Stimulated activated CD4-positive, alpha-beta T cell treated with anti-CD3 and anti-CD28 coated beads, TNF-alpha, amount 100 ng/mL, for 1 hour (primary cell): ENCODE measurements at regions not wholly inside any gene's neighbourhood (a gene's known extent, or its start where the extent isn't known, plus 50 kb on each side); places are given as distances from the start of the nearest gene placed in this dataset.
"Not testable (repeated sequence)": the region's sequence is repeated elsewhere in the genome, so short reads cannot be mapped to it uniquely, and the experiment has no call there.

Experiments
- DNase-seq, 3 donors: peaks; one replicate each; pipeline ENCODE4 v3.0.0-alpha.2; 2020; ENCODE audit warnings: low read depth in 3 of 3, low spot score in 1 of 3

- no peak for DNase-seq
Observed at GRCh38 chr9:16267281-16268066, 603.0 kb downstream of the BNC2 start.

GRCh38 chr9:16268067-16268881 is 602.2 kb downstream of the BNC2 start:
- no peak for DNase-seq

GRCh38 chr9:16271967-16272366 is 598.5 kb downstream of the BNC2 start:
- DNase-seq = no peak

GRCh38 chr9:16272776-16273175 is 597.7 kb downstream of the BNC2 start:
- DNase-seq = no peak

- no peak for DNase-seq
Observed at GRCh38 chr9:16275795-16276624, 594.5 kb downstream of the BNC2 start.

- DNase-seq = no peak
Observed at GRCh38 chr9:16276866-16277265, 593.6 kb downstream of the BNC2 start.

GRCh38 chr9:16277471-16277960 is 593.0 kb downstream of the BNC2 start:
- no peak for DNase-seq

- no peak for DNase-seq
Observed at GRCh38 chr9:16278326-16278999, 592.0 kb downstream of the BNC2 start.

- DNase-seq = no peak
Observed at GRCh38 chr9:16281707-16282106, 588.8 kb downstream of the BNC2 start.

- DNase-seq = no peak
Observed at GRCh38 chr9:16282216-16282615, 588.3 kb downstream of the BNC2 start.

GRCh38 chr9:16282718-16283117 is 587.8 kb downstream of the BNC2 start:
- DNase-seq = no peak

- DNase-seq = no peak
Observed at GRCh38 chr9:16286160-16286559, 584.3 kb downstream of the BNC2 start.

GRCh38 chr9:16289639-16290038 is 580.8 kb downstream of the BNC2 start:
- no peak for DNase-seq

- no peak for DNase-seq
Observed at GRCh38 chr9:16290169-16290568, 580.3 kb downstream of the BNC2 start.

- no peak for DNase-seq
Observed at GRCh38 chr9:16291921-16292320, 578.5 kb downstream of the BNC2 start.

- no peak for DNase-seq
Observed at GRCh38 chr9:16293610-16294009, 576.9 kb downstream of the BNC2 start.

GRCh38 chr9:16294133-16294770 is 576.2 kb downstream of the BNC2 start:
- DNase-seq = no peak

GRCh38 chr9:16294940-16295339 is 575.5 kb downstream of the BNC2 start:
- DNase-seq = not testable (repeated sequence)

GRCh38 chr9:16299368-16299767 is 571.1 kb downstream of the BNC2 start:
- DNase-seq = not testable (repeated sequence)

- no peak for DNase-seq
Observed at GRCh38 chr9:16303506-16303905, 567.0 kb downstream of the BNC2 start.
